ENCODE measurements at regions not wholly inside any gene's neighbourhood (a gene's known extent, or its start where the extent isn't known, plus 50 kb on each side); places are given as distances from the start of the nearest gene placed in this dataset.
"Not testable (repeated sequence)": the region's sequence is repeated elsewhere in the genome, so short reads cannot be mapped to it uniquely, and the experiment has no call there.

DNA sequence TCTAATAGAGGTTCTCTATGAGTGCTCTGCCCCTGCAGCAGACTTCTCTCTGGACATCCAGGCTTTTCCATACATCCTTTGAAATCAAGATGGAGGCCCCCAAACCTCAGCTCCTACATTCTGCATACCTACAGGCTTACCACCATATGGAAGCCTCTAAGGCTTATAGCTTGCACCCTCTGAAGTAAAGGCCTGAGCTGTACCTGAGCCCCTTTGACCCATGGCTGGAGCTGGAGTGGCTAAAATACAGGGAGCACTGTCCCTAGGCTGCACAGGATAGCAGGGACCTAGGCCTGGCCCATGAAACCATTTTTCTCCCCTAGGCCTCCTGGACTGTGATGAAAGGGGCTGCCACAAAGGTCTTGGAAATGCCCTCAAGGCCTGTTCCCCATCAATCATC is 1086.1 kb upstream of the MIR17HG start:
- Histone ChIP-seq H3K27me3 (ENCODE audit: control insufficient read depth in 1 of 2, insufficient read depth in 2 of 2, low read length in 2 of 2) (no peaks in the 10 kb centered on the region), H3K9ac (ENCODE audit: low read depth in 1 of 2, low read length in 2 of 2) (no peak overlapping the region), H3K4me1 (ENCODE audit: control insufficient read depth in 1 of 2, insufficient read depth in 2 of 2, low read length in 2 of 2) (no peaks in the 10 kb centered on the region), H3K9me3 (ENCODE audit: control insufficient read depth in 1 of 2, low read length in 2 of 2) (no peaks in the 10 kb centered on the region), H3K4me3 (ENCODE audit: low read depth in 1 of 2, low read length in 2 of 2) (no peak overlapping the region), H3K36me3 (ENCODE audit: control insufficient read depth in 1 of 2, insufficient read depth in 2 of 2, low read length in 2 of 2) (no peaks in the 10 kb centered on the region), H3K27ac (ENCODE audit: low read depth, low read length) (no peak overlapping the region)

DNA sequence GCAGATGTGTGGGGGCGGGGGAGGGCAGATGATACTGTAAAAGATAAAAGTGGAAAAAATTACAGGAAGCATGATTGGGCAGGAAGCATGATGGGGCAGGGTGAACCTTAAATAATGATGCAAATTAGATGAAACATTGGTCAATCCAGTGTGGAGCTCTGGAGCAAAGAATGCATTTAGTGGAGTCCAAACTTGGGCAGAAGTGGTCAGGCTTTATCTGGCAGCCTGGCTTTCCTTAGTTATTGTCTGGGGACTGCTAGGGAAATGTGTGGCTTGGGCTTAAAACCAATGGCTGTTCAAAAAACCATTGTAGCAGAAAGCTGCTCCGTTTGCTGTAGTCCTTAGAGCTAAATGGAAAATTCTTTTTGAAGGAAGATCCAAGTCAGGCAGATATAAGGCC is 1077.3 kb upstream of the MIR17HG start:
- no peaks in the 10 kb centered on the region for H3K36me3 ChIP-seq (ENCODE audit: control insufficient read depth in 1 of 2, insufficient read depth in 2 of 2, low read length in 2 of 2)
- H3K27ac ChIP-seq (ENCODE audit: low read depth, low read length), result no peak overlapping the region
- H3K9ac ChIP-seq (ENCODE audit: low read depth in 1 of 2, low read length in 2 of 2), result no peak overlapping the region
- H3K9me3 ChIP-seq (ENCODE audit: control insufficient read depth in 1 of 2, low read length in 2 of 2), result peaks cover 0 to 2% of the 10 kb centered on the region in 2 donors
- H3K4me1 ChIP-seq (ENCODE audit: control insufficient read depth in 1 of 2, insufficient read depth in 2 of 2, low read length in 2 of 2), result no peaks in the 10 kb centered on the region
- no peak overlapping the region for H3K4me3 ChIP-seq (ENCODE audit: low read depth in 1 of 2, low read length in 2 of 2)
- no peaks in the 10 kb centered on the region for H3K27me3 ChIP-seq (ENCODE audit: control insufficient read depth in 1 of 2, insufficient read depth in 2 of 2, low read length in 2 of 2)

DNA sequence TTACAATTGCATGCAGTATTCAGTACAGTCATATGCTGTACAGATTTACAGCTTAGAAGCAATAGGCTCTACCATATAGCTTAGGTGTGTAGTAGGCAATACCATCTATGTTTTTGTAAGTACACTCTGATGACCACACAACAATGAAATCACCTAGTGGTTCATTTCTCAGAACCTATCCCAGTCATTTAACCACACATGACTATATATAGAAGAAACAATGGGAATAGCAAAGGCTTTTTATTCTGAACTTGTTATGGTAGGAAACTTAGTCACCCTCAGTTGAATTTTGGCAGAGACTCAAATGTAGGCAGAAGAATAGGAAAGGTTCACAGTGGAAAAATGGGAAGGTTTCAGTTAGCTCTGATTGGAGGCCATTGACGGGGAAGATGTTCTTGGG is 1075.1 kb upstream of the MIR17HG start:
- Histone ChIP-seq H3K9me3 (ENCODE audit: control insufficient read depth in 1 of 2, low read length in 2 of 2) (peaks cover 0 to 2% of the 10 kb centered on the region in 2 donors), H3K9ac (ENCODE audit: low read depth in 1 of 2, low read length in 2 of 2) (no peak overlapping the region), H3K4me3 (ENCODE audit: low read depth in 1 of 2, low read length in 2 of 2) (no peak overlapping the region), H3K27me3 (ENCODE audit: control insufficient read depth in 1 of 2, insufficient read depth in 2 of 2, low read length in 2 of 2) (no peaks in the 10 kb centered on the region), H3K4me1 (ENCODE audit: control insufficient read depth in 1 of 2, insufficient read depth in 2 of 2, low read length in 2 of 2) (no peaks in the 10 kb centered on the region), H3K27ac (ENCODE audit: low read depth, low read length) (no peak overlapping the region), H3K36me3 (ENCODE audit: control insufficient read depth in 1 of 2, insufficient read depth in 2 of 2, low read length in 2 of 2) (no peaks in the 10 kb centered on the region)

GRCh38 chr13:90276216-90276615 is 1071.3 kb upstream of the MIR17HG start:
- Histone ChIP-seq H3K9me3 (ENCODE audit: control insufficient read depth in 1 of 2, low read length in 2 of 2) (no peaks in the 10 kb centered on the region), H3K4me3 (ENCODE audit: low read depth in 1 of 2, low read length in 2 of 2) (no peak overlapping the region), H3K9ac (ENCODE audit: low read depth in 1 of 2, low read length in 2 of 2) (no peak overlapping the region), H3K36me3 (ENCODE audit: control insufficient read depth in 1 of 2, insufficient read depth in 2 of 2, low read length in 2 of 2) (no peaks in the 10 kb centered on the region), H3K4me1 (ENCODE audit: control insufficient read depth in 1 of 2, insufficient read depth in 2 of 2, low read length in 2 of 2) (no peaks in the 10 kb centered on the region), H3K27ac (ENCODE audit: low read depth, low read length) (no peak overlapping the region), H3K27me3 (ENCODE audit: control insufficient read depth in 1 of 2, insufficient read depth in 2 of 2, low read length in 2 of 2) (no peaks in the 10 kb centered on the region)

- not testable (repeated sequence) for H3K27me3 ChIP-seq (ENCODE audit: control insufficient read depth in 1 of 2, insufficient read depth in 2 of 2, low read length in 2 of 2); H3K4me3 ChIP-seq (ENCODE audit: low read depth in 1 of 2, low read length in 2 of 2); H3K27ac ChIP-seq (ENCODE audit: low read depth, low read length); H3K36me3 ChIP-seq (ENCODE audit: control insufficient read depth in 1 of 2, insufficient read depth in 2 of 2, low read length in 2 of 2); H3K9ac ChIP-seq (ENCODE audit: low read depth in 1 of 2, low read length in 2 of 2); H3K9me3 ChIP-seq (ENCODE audit: control insufficient read depth in 1 of 2, low read length in 2 of 2); H3K4me1 ChIP-seq (ENCODE audit: control insufficient read depth in 1 of 2, insufficient read depth in 2 of 2, low read length in 2 of 2)
Observed at GRCh38 chr13:90278231-90278630, 1069.3 kb upstream of the MIR17HG start.

DNA sequence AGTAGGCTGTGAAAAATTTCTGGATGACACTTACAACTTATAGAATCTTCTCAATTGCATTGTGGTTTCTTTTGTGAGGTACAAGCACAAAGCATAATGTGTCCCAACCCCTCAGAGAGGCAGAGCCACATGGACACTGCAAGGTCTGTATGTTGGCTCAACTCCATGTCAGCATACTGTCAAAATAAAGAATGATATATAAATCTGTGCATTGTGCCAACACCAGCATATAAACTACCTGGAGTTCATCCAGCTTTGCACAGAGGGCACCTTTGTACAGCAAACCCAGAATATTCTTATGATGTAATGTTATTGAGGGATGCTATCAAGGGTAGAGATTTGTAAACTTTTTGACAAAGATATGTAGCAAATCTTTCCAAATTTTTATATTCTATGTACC is 1065.8 kb upstream of the MIR17HG start:
- Histone ChIP-seq H3K27me3 (ENCODE audit: control insufficient read depth in 1 of 2, insufficient read depth in 2 of 2, low read length in 2 of 2) (no peaks in the 10 kb centered on the region), H3K27ac (ENCODE audit: low read depth, low read length) (no peak overlapping the region), H3K9ac (ENCODE audit: low read depth in 1 of 2, low read length in 2 of 2) (no peak overlapping the region), H3K36me3 (ENCODE audit: control insufficient read depth in 1 of 2, insufficient read depth in 2 of 2, low read length in 2 of 2) (no peaks in the 10 kb centered on the region), H3K4me1 (ENCODE audit: control insufficient read depth in 1 of 2, insufficient read depth in 2 of 2, low read length in 2 of 2) (no peaks in the 10 kb centered on the region), H3K9me3 (ENCODE audit: control insufficient read depth in 1 of 2, low read length in 2 of 2) (no peaks in the 10 kb centered on the region), H3K4me3 (ENCODE audit: low read depth in 1 of 2, low read length in 2 of 2) (no peak overlapping the region)

DNA sequence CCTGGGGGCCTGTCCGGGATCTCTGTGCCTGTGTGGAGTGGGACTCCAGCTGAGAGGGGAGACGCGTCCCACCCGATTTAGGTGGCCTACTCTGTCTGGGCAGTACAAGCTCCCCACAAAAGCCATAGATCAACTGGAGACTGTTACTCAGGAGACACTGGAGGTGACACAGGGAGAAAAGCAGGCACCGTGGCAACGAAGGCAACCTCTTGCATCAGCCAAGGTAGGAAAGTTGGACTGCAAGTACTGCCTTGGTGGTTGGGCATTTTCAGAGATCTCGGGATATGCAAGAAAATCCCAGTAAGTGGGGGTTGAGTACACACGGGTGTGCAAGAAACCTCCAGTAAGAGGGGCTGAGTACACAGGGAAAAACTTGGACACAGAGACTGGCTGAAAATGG is 1060.0 kb upstream of the MIR17HG start:
- Histone ChIP-seq H3K9ac (ENCODE audit: low read depth in 1 of 2, low read length in 2 of 2) (no peak overlapping the region), H3K4me1 (ENCODE audit: control insufficient read depth in 1 of 2, insufficient read depth in 2 of 2, low read length in 2 of 2) (no peaks in the 10 kb centered on the region), H3K27me3 (ENCODE audit: control insufficient read depth in 1 of 2, insufficient read depth in 2 of 2, low read length in 2 of 2) (no peaks in the 10 kb centered on the region), H3K9me3 (ENCODE audit: control insufficient read depth in 1 of 2, low read length in 2 of 2) (no peaks in the 10 kb centered on the region), H3K27ac (ENCODE audit: low read depth, low read length) (no peak overlapping the region), H3K36me3 (ENCODE audit: control insufficient read depth in 1 of 2, insufficient read depth in 2 of 2, low read length in 2 of 2) (no peaks in the 10 kb centered on the region), H3K4me3 (ENCODE audit: low read depth in 1 of 2, low read length in 2 of 2) (no peak overlapping the region)

- no peaks in the 10 kb centered on the region for H3K9me3 ChIP-seq (ENCODE audit: control insufficient read depth in 1 of 2, low read length in 2 of 2)
- H3K27ac ChIP-seq (ENCODE audit: low read depth, low read length), result no peak overlapping the region
- H3K36me3 ChIP-seq (ENCODE audit: control insufficient read depth in 1 of 2, insufficient read depth in 2 of 2, low read length in 2 of 2), result no peaks in the 10 kb centered on the region
- no peaks in the 10 kb centered on the region for H3K27me3 ChIP-seq (ENCODE audit: control insufficient read depth in 1 of 2, insufficient read depth in 2 of 2, low read length in 2 of 2)
- H3K4me1 ChIP-seq (ENCODE audit: control insufficient read depth in 1 of 2, insufficient read depth in 2 of 2, low read length in 2 of 2), result no peaks in the 10 kb centered on the region
- H3K4me3 ChIP-seq (ENCODE audit: low read depth in 1 of 2, low read length in 2 of 2), result no peak overlapping the region
- H3K9ac ChIP-seq (ENCODE audit: low read depth in 1 of 2, low read length in 2 of 2), result no peak overlapping the region
Observed at GRCh38 chr13:90293793-90294361, 1053.6 kb upstream of the MIR17HG start.

DNA sequence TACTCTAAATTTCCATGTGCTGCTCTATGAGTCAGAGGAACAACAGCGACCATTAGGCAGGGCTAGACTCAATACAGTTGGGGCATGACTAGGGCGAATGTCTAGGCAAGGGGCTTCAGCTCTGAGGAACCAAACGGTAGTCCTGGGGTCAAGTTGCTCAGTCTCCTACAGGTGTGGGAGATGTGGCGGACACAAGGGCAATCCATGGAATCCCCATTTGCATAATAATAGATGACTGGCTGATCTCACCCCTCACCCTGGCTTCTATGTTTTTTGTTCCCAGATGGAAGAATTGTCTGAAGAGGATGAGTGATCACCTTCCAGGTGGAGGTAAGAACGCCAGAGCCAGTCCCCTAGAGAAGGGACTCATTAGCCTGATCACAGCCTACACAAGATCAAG is 1048.2 kb upstream of the MIR17HG start:
- H3K4me3 ChIP-seq (ENCODE audit: low read depth in 1 of 2, low read length in 2 of 2), result no peak overlapping the region
- no peaks in the 10 kb centered on the region for H3K27me3 ChIP-seq (ENCODE audit: control insufficient read depth in 1 of 2, insufficient read depth in 2 of 2, low read length in 2 of 2)

GRCh38 chr13:90300015-90300414 is 1047.5 kb upstream of the MIR17HG start:
- H3K4me3 ChIP-seq (ENCODE audit: low read depth in 1 of 2, low read length in 2 of 2), result no peak overlapping the region

More for the DNA sequence above, 1048.2 kb upstream of the MIR17HG start:
- Histone ChIP-seq H3K9ac (ENCODE audit: low read depth in 1 of 2, low read length in 2 of 2) (no peak overlapping the region), H3K9me3 (ENCODE audit: control insufficient read depth in 1 of 2, low read length in 2 of 2) (no peaks in the 10 kb centered on the region), H3K4me1 (ENCODE audit: control insufficient read depth in 1 of 2, insufficient read depth in 2 of 2, low read length in 2 of 2) (no peaks in the 10 kb centered on the region), H3K36me3 (ENCODE audit: control insufficient read depth in 1 of 2, insufficient read depth in 2 of 2, low read length in 2 of 2) (no peaks in the 10 kb centered on the region), H3K27ac (ENCODE audit: low read depth, low read length) (no peak overlapping the region)

GRCh38 chr13:90302107-90302506 is 1045.4 kb upstream of the MIR17HG start:
- Histone ChIP-seq H3K36me3 (ENCODE audit: control insufficient read depth in 1 of 2, insufficient read depth in 2 of 2, low read length in 2 of 2) (no peaks in the 10 kb centered on the region), H3K4me1 (ENCODE audit: control insufficient read depth in 1 of 2, insufficient read depth in 2 of 2, low read length in 2 of 2) (no peaks in the 10 kb centered on the region), H3K27ac (ENCODE audit: low read depth, low read length) (no peak overlapping the region), H3K9ac (ENCODE audit: low read depth in 1 of 2, low read length in 2 of 2) (no peak overlapping the region), H3K4me3 (ENCODE audit: low read depth in 1 of 2, low read length in 2 of 2) (no peak overlapping the region), H3K27me3 (ENCODE audit: control insufficient read depth in 1 of 2, insufficient read depth in 2 of 2, low read length in 2 of 2) (no peaks in the 10 kb centered on the region), H3K9me3 (ENCODE audit: control insufficient read depth in 1 of 2, low read length in 2 of 2) (no peaks in the 10 kb centered on the region)

More at GRCh38 chr13:90300015-90300414, 1047.5 kb upstream of the MIR17HG start:
- Histone ChIP-seq H3K4me1 (ENCODE audit: control insufficient read depth in 1 of 2, insufficient read depth in 2 of 2, low read length in 2 of 2) (no peaks in the 10 kb centered on the region), H3K27ac (ENCODE audit: low read depth, low read length) (no peak overlapping the region), H3K9me3 (ENCODE audit: control insufficient read depth in 1 of 2, low read length in 2 of 2) (no peaks in the 10 kb centered on the region), H3K9ac (ENCODE audit: low read depth in 1 of 2, low read length in 2 of 2) (no peak overlapping the region), H3K27me3 (ENCODE audit: control insufficient read depth in 1 of 2, insufficient read depth in 2 of 2, low read length in 2 of 2) (no peaks in the 10 kb centered on the region), H3K36me3 (ENCODE audit: control insufficient read depth in 1 of 2, insufficient read depth in 2 of 2, low read length in 2 of 2) (no peaks in the 10 kb centered on the region)
